Activated B cell treated with CpG ODN at 0.5 μM for 24 hours (primary cell): ENCODE measurements at regions not wholly inside any gene's neighbourhood (a gene's known extent, or its start where the extent isn't known, plus 50 kb on each side); places are given as distances from the start of the nearest gene placed in this dataset.
"Not testable (repeated sequence)": the region's sequence is repeated elsewhere in the genome, so short reads cannot be mapped to it uniquely, and the experiment has no call there.

Experiments used
- ATAC-seq: fragments of 200-7000 bp; cut with Tn5 transposase; one replicate; pipeline ENCODE4 v1.10.0; 2021; ENCODE audit warnings: low read depth, mild to moderate bottlenecking, moderate library complexity
- CTCF ChIA-PET: fragments of 350-600 bp; sonication (Branson Sonifier 250); formaldehyde crosslinking; loops from one replicate; lab custom pipeline; 2021; ENCODE audit warnings: antibody characterized with exemption; lab: Charles Lee
- POLR2A ChIA-PET: fragments of 350-600 bp; sonication (Branson Sonifier 250); formaldehyde crosslinking; loops from one replicate; lab custom pipeline; 2021; ENCODE audit warnings: antibody characterized with exemption; lab: Charles Lee
- DNase-seq: peaks from one replicate; pipeline ENCODE4 v3.0.0; 2022
- H3K27ac Mint-ChIP-seq: one replicate; pipeline ENCODE4 v1.8.0; 2020; ENCODE audit warnings: mixed read lengths
- H3K27me3 Mint-ChIP-seq: one replicate; pipeline ENCODE4 v1.8.0; 2021; ENCODE audit warnings: mixed read lengths
- H3K36me3 Mint-ChIP-seq: one replicate; pipeline ENCODE4 v1.8.0; 2021; ENCODE audit warnings: low read depth, mixed read lengths
- H3K4me1 Mint-ChIP-seq: one replicate; pipeline ENCODE4 v1.8.0; 2021; ENCODE audit warnings: mixed read lengths
- H3K4me3 Mint-ChIP-seq: one replicate; pipeline ENCODE4 v1.8.0; 2020; ENCODE audit warnings: mild to moderate bottlenecking, mixed read lengths
- H3K9me3 Mint-ChIP-seq: one replicate; pipeline ENCODE4 v1.8.0; 2020; ENCODE audit warnings: mixed read lengths
- CTCF ChIP-seq: fragments of 200-600 bp; IDR thresholded peaks from one replicate; pipeline ENCODE4 v1.8.0; 2022; ENCODE audit warnings: antibody characterized with exemption, mild to moderate bottlenecking
- intact Hi-C: fragments of 100-400 bp; cut with micrococcal nuclease; formaldehyde crosslinking; loops from one replicate; pipeline ENCODE4 v1.15.1; 2024

- no peak for TF ChIP-seq CTCF
- ChIA-PET POLR2A (no interaction called here), CTCF (no interaction called here)
- no peak overlapping the region for H3K4me3 Mint-ChIP-seq
- H3K9me3 Mint-ChIP-seq, result peaks cover 17% of the 10 kb centered on the region
- intact Hi-C loops, result no loop called here
- no peak for DNase-seq
- no peaks in the 10 kb centered on the region for H3K4me1 Mint-ChIP-seq
- H3K27ac Mint-ChIP-seq, result no peak overlapping the region
- H3K27me3 Mint-ChIP-seq, result peaks cover 8% of the 10 kb centered on the region
- H3K36me3 Mint-ChIP-seq, result peaks cover 1% of the 10 kb centered on the region
- no peak for ATAC-seq
Measured at GRCh38 chr3:19825193-19825592, 108.8 kb downstream of the EFHB start.

DNA sequence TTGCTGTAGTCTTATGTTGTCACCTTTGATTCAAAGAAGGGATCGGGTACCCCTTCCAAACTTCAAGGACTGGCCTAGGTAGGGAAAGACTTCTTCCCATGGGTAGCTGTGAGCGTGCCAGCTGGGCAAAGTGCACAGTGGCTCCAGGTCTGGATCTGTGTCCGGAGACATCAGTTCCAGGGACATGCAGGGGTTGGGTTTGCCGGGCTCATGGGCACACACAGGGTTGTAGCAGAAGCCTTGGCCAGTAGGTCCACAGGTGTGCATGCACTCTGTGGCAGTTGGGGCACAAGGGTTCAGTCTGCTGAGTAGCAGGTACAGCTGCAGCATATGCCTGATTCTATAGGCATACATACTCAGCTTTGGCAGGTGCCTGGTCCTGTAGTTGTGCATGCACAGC lies 111.2 kb downstream of the EFHB start:
- intact Hi-C loops, result no loop called here
- ATAC-seq (no peak), DNase-seq (no peak)
- CTCF ChIA-PET, result no interaction called here
- Mint-ChIP-seq H3K36me3 (peaks cover 1% of the 10 kb centered on the region), H3K9me3 (peaks cover 17% of the 10 kb centered on the region), H3K4me1 (no peaks in the 10 kb centered on the region), H3K27ac (no peak overlapping the region), H3K4me3 (no peak overlapping the region), H3K27me3 (peaks cover 2% of the 10 kb centered on the region)
- no peak for TF ChIP-seq CTCF
- POLR2A ChIA-PET, result no interaction called here

DNA sequence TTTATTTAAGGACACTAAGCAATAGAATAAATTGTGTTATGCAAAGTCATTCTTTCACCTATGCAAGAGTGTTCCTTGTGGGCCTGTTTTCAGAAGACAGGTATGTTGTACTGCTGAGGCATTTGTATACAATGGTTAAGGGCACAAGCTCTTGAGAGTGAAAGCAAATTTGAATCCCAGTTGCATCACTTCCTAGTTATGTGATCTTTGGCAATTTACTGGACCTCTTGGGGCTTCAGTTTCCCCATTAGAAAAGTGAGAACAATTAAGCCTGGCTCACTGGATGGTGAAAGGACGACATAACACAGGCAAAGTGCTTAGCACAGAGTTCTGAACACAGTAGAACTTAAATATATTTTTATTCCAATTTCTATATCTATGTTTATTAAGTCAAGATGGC lies 117.4 kb downstream of the EFHB start:
- intact Hi-C loops, result no loop called here
- POLR2A ChIA-PET, result no interaction called here
- H3K27me3 Mint-ChIP-seq, result no peaks in the 10 kb centered on the region
- CTCF ChIA-PET, result no interaction called here
- ATAC-seq (no peak), DNase-seq (no peak)
- peaks cover 5% of the 10 kb centered on the region for H3K9me3 Mint-ChIP-seq
- no peak overlapping the region for H3K4me3 Mint-ChIP-seq
- no peaks in the 10 kb centered on the region for H3K36me3 Mint-ChIP-seq
- no peak overlapping the region for H3K27ac Mint-ChIP-seq
- TF ChIP-seq CTCF, result no peak
- no peaks in the 10 kb centered on the region for H3K4me1 Mint-ChIP-seq

DNA sequence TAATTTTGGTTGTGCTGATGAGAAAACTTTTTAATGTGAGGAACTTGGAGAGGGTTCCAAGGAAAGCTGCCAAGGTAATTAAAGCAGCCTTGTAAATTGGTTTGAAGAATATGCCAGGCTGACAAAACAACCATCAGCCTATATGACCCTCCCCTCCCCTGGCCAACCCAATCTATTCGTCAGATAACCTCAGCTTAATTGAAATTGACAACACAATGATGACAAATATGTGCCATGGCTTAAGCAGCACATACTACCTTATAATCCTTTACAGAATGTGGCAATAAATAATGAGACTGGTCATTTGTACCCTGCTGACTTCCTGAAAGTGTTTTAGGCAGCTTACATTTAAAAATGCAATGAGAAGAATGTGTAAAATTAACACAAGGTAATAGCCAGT lies 118.2 kb downstream of the EFHB start:
- ATAC-seq, result no peak
- TF ChIP-seq CTCF, result no peak
- no peaks in the 10 kb centered on the region for H3K36me3 Mint-ChIP-seq
- intact Hi-C loops, result no loop called here
- DNase-seq, result no peak
- ChIA-PET POLR2A (no interaction called here), CTCF (no interaction called here)
- H3K4me1 Mint-ChIP-seq, result no peaks in the 10 kb centered on the region
- no peak overlapping the region for H3K4me3 Mint-ChIP-seq
- no peak overlapping the region for H3K27ac Mint-ChIP-seq
- no peaks in the 10 kb centered on the region for H3K9me3 Mint-ChIP-seq
- H3K27me3 Mint-ChIP-seq, result no peaks in the 10 kb centered on the region

DNA sequence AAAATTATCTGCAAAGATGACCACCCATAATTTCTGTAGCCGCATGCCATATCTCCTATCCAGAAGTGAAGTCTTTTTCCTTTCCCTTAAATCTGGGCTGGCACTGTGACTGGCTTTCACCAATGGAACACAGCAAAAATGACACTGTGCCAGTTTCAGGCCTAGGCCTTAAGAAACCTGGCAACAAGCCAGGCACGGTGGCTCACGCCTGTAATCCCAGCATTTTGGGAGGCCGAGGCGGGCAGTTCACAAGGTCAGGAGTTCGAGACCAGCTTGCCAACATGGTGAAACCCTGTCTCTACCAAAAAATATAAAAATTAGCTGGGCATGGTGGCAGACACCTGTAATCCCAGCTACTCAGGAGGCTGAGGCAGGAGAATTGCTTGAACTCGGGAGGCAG lies 120.3 kb downstream of the EFHB start:
- H3K9me3 Mint-ChIP-seq, H3K4me1 Mint-ChIP-seq, CTCF ChIA-PET: not testable (repeated sequence)

GRCh38 chr3:19811689-19812088 lies 122.3 kb downstream of the EFHB start:
- no peaks in the 10 kb centered on the region for H3K27me3 Mint-ChIP-seq
- no peak overlapping the region for H3K4me3 Mint-ChIP-seq
- H3K36me3 Mint-ChIP-seq, result no peaks in the 10 kb centered on the region
- no peaks in the 10 kb centered on the region for H3K9me3 Mint-ChIP-seq
- ATAC-seq, result no peak
- H3K27ac Mint-ChIP-seq, result no peak overlapping the region
- DNase-seq, result no peak
- H3K4me1 Mint-ChIP-seq, result no peaks in the 10 kb centered on the region
- intact Hi-C loops, result no loop called here
- POLR2A ChIA-PET, result no interaction called here
- CTCF ChIA-PET, result no interaction called here
- no peak for TF ChIP-seq CTCF

More for the DNA sequence above, 120.3 kb downstream of the EFHB start:
- H3K27me3 Mint-ChIP-seq, intact Hi-C loops, ATAC-seq, DNase-seq, H3K27ac Mint-ChIP-seq, POLR2A ChIA-PET, H3K4me3 Mint-ChIP-seq, H3K36me3 Mint-ChIP-seq: not testable (repeated sequence)
